Spleen (tissue), 7 donors: ENCODE measurements at regions not wholly inside any gene's neighbourhood (a gene's known extent, or its start where the extent isn't known, plus 50 kb on each side); places are given as distances from the start of the nearest gene placed in this dataset.
"Not testable (repeated sequence)": the region's sequence is repeated elsewhere in the genome, so short reads cannot be mapped to it uniquely, and the experiment has no call there.

Source experiments
- CTCF ChIP-seq, 11 experiments: fragments of 200-600 bp in 7 of 11; fragments of 450-650 bp in 4 of 11; sonication (generic) in 4 of 11; IDR thresholded peaks in 8 of 11; conservative IDR thresholded peaks in 3 of 11; 1 replicate in 7 of 11; 2 replicates in 4 of 11; pipeline versions ENCODE4 v1.4.0 to v1.8.0; 2016 to 2021; ENCODE audit warnings: antibody characterized with exemption in 11 of 11, inconsistent platforms in 4 of 11, mild to moderate bottlenecking in 1 of 11
- POLR2A ChIP-seq, 3 donors: fragments of 450-650 bp; IDR thresholded peaks; one replicate each; pipeline ENCODE4 v1.5.1; 2017; ENCODE audit warnings: antibody characterized with exemption in 3 of 3, mild to moderate bottlenecking in 1 of 3
- donor health status: DM: no; HTN: no; CAD: no; lungs with moderate emphysema.
- donor health status: DM: no; HTN: no; CAD: no.
- donor health status: DM: no; HTN: no; CAD: no.

- TF ChIP-seq CTCF (IDR thresholded peaks at IDR 0.05 in 8 of 11, conservative IDR thresholded peaks at IDR 0.05 in 3 of 11); POLR2A (IDR thresholded peaks at IDR 0.05): not testable (repeated sequence)
These were observed 110.7 kb downstream of the C5orf15 start for GRCh38 chr5:133857595-133858313.
